ENCODE measurements at regions not wholly inside any gene's neighbourhood (a gene's known extent, or its start where the extent isn't known, plus 50 kb on each side); places are given as distances from the start of the nearest gene placed in this dataset.
A peak's percentile ranks its signal among the peaks of the same experiment; 100 is the strongest.

- intact Hi-C loops (cut with DNase I) = no loop called here
- Histone ChIP-seq H3K36me3 (no peaks in the 10 kb centered on the region), H3K27ac (no peak overlapping the region), H3K27me3 (no peaks in the 10 kb centered on the region), H3K4me3 (no peak overlapping the region), H3K4me1 (peaks cover 0 to 10% (median 0%) of the 10 kb centered on the region in 4 donors), H3K9me3 (no peaks in the 10 kb centered on the region)
- TF ChIP-seq CTCF (IDR thresholded peaks at IDR 0.05) (no peak), POLR2A (IDR thresholded peaks at IDR 0.05) (no peak)
- DNase-seq = peak in 2 of 3 donors; percentile 30 to 42
- ATAC-seq = peak; percentile 39 to 79 (median 65)
- WGBS (ENCODE audit: insufficient coverage, low coverage, low lambda C conversion rate, missing lambda C conversion rate) = 41% methylated on average over 12 of the region's 13 CpGs
Measured at GRCh38 chr16:77574867-77575624, 140.2 kb upstream of the ADAMTS18 start.

GRCh38 chr16:77579351-77579891, 142.9 kb upstream of the NUDT7 start:
- H3K36me3 ChIP-seq = no peaks in the 10 kb centered on the region
- TF ChIP-seq POLR2A (IDR thresholded peaks at IDR 0.05) (no peak), CTCF (IDR thresholded peaks at IDR 0.05) (no peak)
- no peaks in the 10 kb centered on the region for H3K27me3 ChIP-seq
- no peak overlapping the region for H3K4me3 ChIP-seq
- peak; percentile 40 to 81 (median 62) for ATAC-seq
- H3K4me1 ChIP-seq = peaks cover 0 to 10% (median 0%) of the 10 kb centered on the region in 4 donors
- intact Hi-C loops (cut with DNase I) = no loop called here
- WGBS (ENCODE audit: insufficient coverage, low coverage, low lambda C conversion rate, missing lambda C conversion rate) = 7% methylated on average over 3 of the region's 3 CpGs
- H3K27ac ChIP-seq = no peak overlapping the region
- no peak for DNase-seq
- H3K9me3 ChIP-seq = no peaks in the 10 kb centered on the region

- Histone ChIP-seq H3K27ac (no peak overlapping the region), H3K27me3 (no peaks in the 10 kb centered on the region), H3K36me3 (no peaks in the 10 kb centered on the region), H3K4me1 (peaks cover 0 to 10% (median 0%) of the 10 kb centered on the region in 4 donors), H3K4me3 (no peak overlapping the region), H3K9me3 (no peaks in the 10 kb centered on the region)
- DNase-seq (no peak), ATAC-seq (no peak)
- whole genome bisulfite sequencing (ENCODE audit: insufficient coverage, low coverage, low lambda C conversion rate, missing lambda C conversion rate) = 21% methylated on average over 2 of the region's 2 CpGs
- intact Hi-C loops (cut with DNase I) = loop anchor here (5.0 kb wide), 1 partner anchor 344 kb away; no protein-coding TSS in a partner anchor
- no peak for TF ChIP-seq CTCF (IDR thresholded peaks at IDR 0.05)
- no peak for TF ChIP-seq POLR2A (IDR thresholded peaks at IDR 0.05)
Measured at GRCh38 chr16:77581706-77582105, 140.6 kb upstream of the NUDT7 start.

GRCh38 chr16:77584205-77584859, 138.0 kb upstream of the NUDT7 start:
- H3K9me3 ChIP-seq = no peaks in the 10 kb centered on the region
- peaks cover 0 to 5% (median 0%) of the 10 kb centered on the region in 4 donors for H3K4me1 ChIP-seq
- WGBS (ENCODE audit: insufficient coverage, low coverage, low lambda C conversion rate, missing lambda C conversion rate) = 19% methylated on average over 7 of the region's 7 CpGs
- peak; percentile 69 to 82 (median 72) for ATAC-seq
- no peak for DNase-seq
- TF ChIP-seq POLR2A (IDR thresholded peaks at IDR 0.05) (no peak), CTCF (IDR thresholded peaks at IDR 0.05) (peak; percentile 87 to 93 (median 90))
- H3K36me3 ChIP-seq = no peaks in the 10 kb centered on the region
- H3K27me3 ChIP-seq = no peaks in the 10 kb centered on the region
- H3K4me3 ChIP-seq = no peak overlapping the region
- intact Hi-C loops (cut with DNase I) = loop anchor here (5.0 kb wide), 1 partner anchor 347 kb away; no protein-coding TSS in a partner anchor
- H3K27ac ChIP-seq = no peak overlapping the region

Data from right lobe of liver (tissue), 6 donors.